ENCODE measurements at regions not wholly inside any gene's neighbourhood (a gene's known extent, or its start where the extent isn't known, plus 50 kb on each side); places are given as distances from the start of the nearest gene placed in this dataset.

GRCh38 chr5:8070138-8070537 is 201.2 kb downstream of the MTRR start:
- Histone ChIP-seq H3K36me3 (ENCODE audit: insufficient read depth, low read length) (no peaks in the 10 kb centered on the region), H3K4me3 (ENCODE audit: low read length) (no peak overlapping the region), H3F3A (ENCODE audit: insufficient read depth, low read length, poor library complexity, severe bottlenecking) (no peaks in the 10 kb centered on the region), H3K27ac (ENCODE audit: low read length) (no peak overlapping the region), H3K9ac (ENCODE audit: low read length) (no peak overlapping the region), H3K27me3 (ENCODE audit: insufficient read depth, low read depth, low read length) (no peaks in the 10 kb centered on the region), H4K20me1 (ENCODE audit: insufficient read depth) (no peaks in the 10 kb centered on the region), H2AFZ (ENCODE audit: low read depth, low read length) (no peak overlapping the region), H3K9me3 (ENCODE audit: low read length) (no peaks in the 10 kb centered on the region), H3K4me2 (ENCODE audit: low read length) (no peak overlapping the region), H3K79me2 (replicated peaks; ENCODE audit: insufficient read depth, low read length) (no peaks in the 10 kb centered on the region), H3K9me2 (ENCODE audit: insufficient read depth, low read length) (no peaks in the 10 kb centered on the region)
- no peak for TF ChIP-seq POLR2AphosphoS5 (IDR thresholded peaks at IDR 0.05)
- no peak for TF ChIP-seq MXI1 (conservative IDR thresholded peaks at IDR 0.05; ENCODE audit: poor library complexity, severe bottlenecking)
- no peak for TF ChIP-seq SMC3 (conservative IDR thresholded peaks at IDR 0.05; ENCODE audit: poor library complexity)
- no peak for TF ChIP-seq REST (IDR thresholded peaks at IDR 0.05; ENCODE audit: borderline replicate concordance)
- no peak for TF ChIP-seq CTCF (IDR thresholded peaks at IDR 0.05; ENCODE audit: poor library complexity, severe bottlenecking)
- no peak for TF ChIP-seq TAF1 (IDR thresholded peaks at IDR 0.05; ENCODE audit: low read depth)
- no peak for TF ChIP-seq RAD21 (conservative IDR thresholded peaks at IDR 0.05)
- TF ChIP-seq EP300 (conservative IDR thresholded peaks at IDR 0.05; ENCODE audit: poor library complexity, severe bottlenecking), result no peak

GRCh38 chr5:8079056-8079455 is 210.1 kb downstream of the MTRR start:
- Histone ChIP-seq H2AFZ (ENCODE audit: low read depth, low read length) (no peak overlapping the region), H3K27me3 (ENCODE audit: insufficient read depth, low read depth, low read length) (no peaks in the 10 kb centered on the region), H3K79me2 (replicated peaks; ENCODE audit: insufficient read depth, low read length) (no peaks in the 10 kb centered on the region), H3K36me3 (ENCODE audit: insufficient read depth, low read length) (no peaks in the 10 kb centered on the region), H3K4me3 (ENCODE audit: low read length) (no peak overlapping the region), H4K20me1 (ENCODE audit: insufficient read depth) (no peaks in the 10 kb centered on the region), H3F3A (ENCODE audit: insufficient read depth, low read length, poor library complexity, severe bottlenecking) (no peaks in the 10 kb centered on the region), H3K9me3 (ENCODE audit: low read length) (no peaks in the 10 kb centered on the region), H3K9me2 (ENCODE audit: insufficient read depth, low read length) (no peaks in the 10 kb centered on the region), H3K27ac (ENCODE audit: low read length) (no peak overlapping the region), H3K4me2 (ENCODE audit: low read length) (no peak overlapping the region), H3K9ac (ENCODE audit: low read length) (no peak overlapping the region)
- TF ChIP-seq REST (IDR thresholded peaks at IDR 0.05; ENCODE audit: borderline replicate concordance) (no peak), EZH2 (IDR thresholded peaks at IDR 0.05; ENCODE audit: borderline replicate concordance, insufficient read depth, low read length, poor library complexity, severe bottlenecking) (no peak), RAD21 (conservative IDR thresholded peaks at IDR 0.05) (no peak), POLR2AphosphoS5 (IDR thresholded peaks at IDR 0.05) (no peak), MXI1 (conservative IDR thresholded peaks at IDR 0.05; ENCODE audit: poor library complexity, severe bottlenecking) (no peak), EP300 (conservative IDR thresholded peaks at IDR 0.05; ENCODE audit: poor library complexity, severe bottlenecking) (no peak), CTCF (IDR thresholded peaks at IDR 0.05; ENCODE audit: poor library complexity, severe bottlenecking) (no peak), TAF1 (IDR thresholded peaks at IDR 0.05; ENCODE audit: low read depth) (no peak), SMC3 (conservative IDR thresholded peaks at IDR 0.05; ENCODE audit: poor library complexity) (no peak)

Measured in neural cell (in vitro differentiated cells).